ENCODE measurements at regions not wholly inside any gene's neighbourhood (a gene's known extent, or its start where the extent isn't known, plus 50 kb on each side); places are given as distances from the start of the nearest gene placed in this dataset.

GRCh38 chr10:130435961-130436360 is 299.8 kb downstream of the GLRX3 start:
- no peak for DNase-seq

GRCh38 chr10:130438861-130439260 is 302.7 kb downstream of the GLRX3 start:
- DNase-seq: no peak

- no peak for DNase-seq
These were observed 303.6 kb downstream of the GLRX3 start for GRCh38 chr10:130439766-130440165.

- no peak for DNase-seq
These were observed 304.3 kb downstream of the GLRX3 start for GRCh38 chr10:130440494-130440893.

GRCh38 chr10:130440971-130441370 is 304.8 kb downstream of the GLRX3 start:
- no peak for DNase-seq

GRCh38 chr10:130443066-130443465 is 306.9 kb downstream of the GLRX3 start:
- DNase-seq: no peak

- no peak for DNase-seq
These were observed 317.0 kb downstream of the GLRX3 start for GRCh38 chr10:130453036-130453720.

- no peak for DNase-seq
These were observed 317.7 kb downstream of the GLRX3 start for GRCh38 chr10:130453721-130454542.

- DNase-seq: no peak
These were observed 318.4 kb downstream of the GLRX3 start for GRCh38 chr10:130454543-130455000.

GRCh38 chr10:130455111-130455695 is 319.0 kb downstream of the GLRX3 start:
- DNase-seq: no peak

GRCh38 chr10:130455791-130456190 is 319.6 kb downstream of the GLRX3 start:
- no peak for DNase-seq

GRCh38 chr10:130456616-130457015 is 320.4 kb downstream of the GLRX3 start:
- no peak for DNase-seq

GRCh38 chr10:130458509-130458908 is 322.3 kb downstream of the GLRX3 start:
- no peak for DNase-seq

GRCh38 chr10:130459011-130459410 is 322.8 kb downstream of the GLRX3 start:
- no peak for DNase-seq

GRCh38 chr10:130459851-130460490 is 323.8 kb downstream of the GLRX3 start:
- no peak for DNase-seq

- no peak for DNase-seq
These were observed 325.4 kb downstream of the GLRX3 start for GRCh38 chr10:130461631-130462030.

GRCh38 chr10:130463104-130463875 is 327.1 kb downstream of the GLRX3 start:
- DNase-seq: no peak

GRCh38 chr10:130463876-130464364 is 327.7 kb downstream of the GLRX3 start:
- no peak for DNase-seq

- DNase-seq: no peak
These were observed 328.2 kb downstream of the GLRX3 start for GRCh38 chr10:130464426-130464825.

GRCh38 chr10:130466271-130466997 is 330.2 kb downstream of the GLRX3 start:
- DNase-seq: no peak

GRCh38 chr10:130470286-130470685 is 334.1 kb downstream of the GLRX3 start:
- DNase-seq: no peak

GRCh38 chr10:130470973-130471372 is 334.8 kb downstream of the GLRX3 start:
- no peak for DNase-seq
